ENCODE measurements at regions not wholly inside any gene's neighbourhood (a gene's known extent, or its start where the extent isn't known, plus 50 kb on each side); places are given as distances from the start of the nearest gene placed in this dataset.

GRCh38 chr9:80378669-80379293, 807.0 kb downstream of the TLE4 start:
- TF ChIP-seq TAF1 (IDR thresholded peaks at IDR 0.05; ENCODE audit: borderline replicate concordance, insufficient read depth, low read length) (no peak), POLR2AphosphoS5 (IDR thresholded peaks at IDR 0.05; ENCODE audit: low read depth, low read length) (no peak), REST (IDR thresholded peaks at IDR 0.05; ENCODE audit: insufficient read depth in 1 of 2, low read depth in 2 of 2, low read length in 2 of 2) (no peak), SIN3A (IDR thresholded peaks at IDR 0.05; ENCODE audit: borderline replicate concordance, insufficient read depth, low read length) (no peak), FOXP2 (optimal IDR thresholded peaks at IDR 0.05; ENCODE audit: borderline replicate concordance, extremely low read depth, extremely low read length, insufficient read depth) (no peak)
